ENCODE measurements at regions not wholly inside any gene's neighbourhood (a gene's known extent, or its start where the extent isn't known, plus 50 kb on each side); places are given as distances from the start of the nearest gene placed in this dataset.

DNA sequence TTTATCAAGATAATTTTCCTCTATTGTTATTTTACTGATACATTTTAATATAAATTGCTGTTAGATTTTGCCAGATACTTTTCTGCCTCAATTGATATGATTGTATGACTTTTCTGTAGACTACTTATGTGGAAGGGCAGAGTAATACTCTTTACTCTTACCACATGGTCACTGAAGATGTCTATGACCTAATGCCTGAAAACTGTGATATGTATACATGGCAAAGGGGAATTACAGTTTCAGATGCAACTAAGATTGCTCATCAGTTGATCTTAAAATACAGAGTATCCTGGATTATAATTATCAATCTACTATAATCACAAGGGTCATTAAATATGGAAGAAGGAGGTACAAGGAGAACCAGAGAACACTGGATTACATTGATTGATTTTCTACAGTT lies 1528.0 kb downstream of the BRINP3 start:
- no peak for TF ChIP-seq RAD21 (IDR thresholded peaks at IDR 0.05; ENCODE audit: low read depth)
- no peak for TF ChIP-seq EP300 (IDR thresholded peaks at IDR 0.05; ENCODE audit: borderline replicate concordance)
- no peak for TF ChIP-seq YY1 (IDR thresholded peaks at IDR 0.05; ENCODE audit: low read depth)
- TF ChIP-seq TCF12 (IDR thresholded peaks at IDR 0.05; ENCODE audit: low read depth) = no peak
- no peak for TF ChIP-seq EGR1 (IDR thresholded peaks at IDR 0.05)
- no peak for TF ChIP-seq FOXM1 (IDR thresholded peaks at IDR 0.05; ENCODE audit: borderline replicate concordance, low read depth)
- TF ChIP-seq, protein P1, sequence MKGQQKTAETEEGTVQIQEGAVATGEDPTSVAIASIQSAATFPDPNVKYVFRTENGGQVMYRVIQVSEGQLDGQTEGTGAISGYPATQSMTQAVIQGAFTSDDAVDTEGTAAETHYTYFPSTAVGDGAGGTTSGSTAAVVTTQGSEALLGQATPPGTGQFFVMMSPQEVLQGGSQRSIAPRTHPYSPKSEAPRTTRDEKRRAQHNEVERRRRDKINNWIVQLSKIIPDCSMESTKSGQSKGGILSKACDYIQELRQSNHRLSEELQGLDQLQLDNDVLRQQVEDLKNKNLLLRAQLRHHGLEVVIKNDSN (IDR thresholded peaks at IDR 0.05) = no peak
- TF ChIP-seq, protein P2, sequence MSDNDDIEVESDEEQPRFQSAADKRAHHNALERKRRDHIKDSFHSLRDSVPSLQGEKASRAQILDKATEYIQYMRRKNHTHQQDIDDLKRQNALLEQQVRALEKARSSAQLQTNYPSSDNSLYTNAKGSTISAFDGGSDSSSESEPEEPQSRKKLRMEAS (IDR thresholded peaks at IDR 0.05) = no peak
- TF ChIP-seq TAF1 (IDR thresholded peaks at IDR 0.05; ENCODE audit: low read depth) = no peak
- no peak for TF ChIP-seq TEAD4 (IDR thresholded peaks at IDR 0.05)
- no peak for TF ChIP-seq CEBPB (IDR thresholded peaks at IDR 0.05)
- TF ChIP-seq CREB1 (IDR thresholded peaks at IDR 0.05; ENCODE audit: low read depth) = no peak
- no peak for TF ChIP-seq NFIC (IDR thresholded peaks at IDR 0.05)
- TF ChIP-seq, protein P3, sequence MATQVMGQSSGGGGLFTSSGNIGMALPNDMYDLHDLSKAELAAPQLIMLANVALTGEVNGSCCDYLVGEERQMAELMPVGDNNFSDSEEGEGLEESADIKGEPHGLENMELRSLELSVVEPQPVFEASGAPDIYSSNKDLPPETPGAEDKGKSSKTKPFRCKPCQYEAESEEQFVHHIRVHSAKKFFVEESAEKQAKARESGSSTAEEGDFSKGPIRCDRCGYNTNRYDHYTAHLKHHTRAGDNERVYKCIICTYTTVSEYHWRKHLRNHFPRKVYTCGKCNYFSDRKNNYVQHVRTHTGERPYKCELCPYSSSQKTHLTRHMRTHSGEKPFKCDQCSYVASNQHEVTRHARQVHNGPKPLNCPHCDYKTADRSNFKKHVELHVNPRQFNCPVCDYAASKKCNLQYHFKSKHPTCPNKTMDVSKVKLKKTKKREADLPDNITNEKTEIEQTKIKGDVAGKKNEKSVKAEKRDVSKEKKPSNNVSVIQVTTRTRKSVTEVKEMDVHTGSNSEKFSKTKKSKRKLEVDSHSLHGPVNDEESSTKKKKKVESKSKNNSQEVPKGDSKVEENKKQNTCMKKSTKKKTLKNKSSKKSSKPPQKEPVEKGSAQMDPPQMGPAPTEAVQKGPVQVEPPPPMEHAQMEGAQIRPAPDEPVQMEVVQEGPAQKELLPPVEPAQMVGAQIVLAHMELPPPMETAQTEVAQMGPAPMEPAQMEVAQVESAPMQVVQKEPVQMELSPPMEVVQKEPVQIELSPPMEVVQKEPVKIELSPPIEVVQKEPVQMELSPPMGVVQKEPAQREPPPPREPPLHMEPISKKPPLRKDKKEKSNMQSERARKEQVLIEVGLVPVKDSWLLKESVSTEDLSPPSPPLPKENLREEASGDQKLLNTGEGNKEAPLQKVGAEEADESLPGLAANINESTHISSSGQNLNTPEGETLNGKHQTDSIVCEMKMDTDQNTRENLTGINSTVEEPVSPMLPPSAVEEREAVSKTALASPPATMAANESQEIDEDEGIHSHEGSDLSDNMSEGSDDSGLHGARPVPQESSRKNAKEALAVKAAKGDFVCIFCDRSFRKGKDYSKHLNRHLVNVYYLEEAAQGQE (IDR thresholded peaks at IDR 0.05; ENCODE audit: low read depth) = no peak
